Endodermal cell (in vitro differentiated cells): ENCODE measurements at regions not wholly inside any gene's neighbourhood (a gene's known extent, or its start where the extent isn't known, plus 50 kb on each side); places are given as distances from the start of the nearest gene placed in this dataset.

Source experiments
- DNase-seq: peaks from one replicate; pipeline ENCODE4 v3.0.0-alpha.2; 2017
- H3K27ac ChIP-seq: 2 replicates; pipeline ENCODE4 v1.5.1; 2013; ENCODE audit warnings: mild to moderate bottlenecking, low read depth, low read length, moderate library complexity
- H3K27me3 ChIP-seq: 2 replicates; pipeline ENCODE4 v1.6.1; 2013; ENCODE audit warnings: mild to moderate bottlenecking, low read length, moderate library complexity; ENCODE audit not compliant: insufficient read depth, control insufficient read depth, poor library complexity, severe bottlenecking
- H3K36me3 ChIP-seq: 2 replicates; pipeline ENCODE4 v1.7.0; 2013; ENCODE audit warnings: mild to moderate bottlenecking, low read length, moderate library complexity; ENCODE audit not compliant: control insufficient read depth, insufficient read depth
- H3K4me1 ChIP-seq: one replicate; pipeline ENCODE4 v1.7.0; 2013; ENCODE audit warnings: low read length; ENCODE audit not compliant: control insufficient read depth, insufficient read depth
- H3K4me3 ChIP-seq: 2 replicates; pipeline ENCODE4 v1.5.1; 2013; ENCODE audit warnings: mild to moderate bottlenecking, low read length, moderate library complexity
- H3K9ac ChIP-seq: 2 replicates; pipeline ENCODE4 v1.6.1; 2013; ENCODE audit warnings: mild to moderate bottlenecking, low read length, moderate library complexity; ENCODE audit not compliant: poor library complexity, severe bottlenecking; ENCODE audit errors: extremely low read depth
- H3K9me3 ChIP-seq: 2 replicates; pipeline ENCODE4 v1.6.1; 2013; ENCODE audit warnings: mild to moderate bottlenecking, low read length, moderate library complexity; ENCODE audit not compliant: control insufficient read depth
- H3K27ac Mint-ChIP-seq: 2 replicates; pipeline ENCODE4 v1.8.0; 2020; ENCODE audit warnings: mixed read lengths
- H3K27me3 Mint-ChIP-seq: 2 replicates; pipeline ENCODE4 v1.8.0; 2021; ENCODE audit warnings: mild to moderate bottlenecking, mixed read lengths; ENCODE audit not compliant: insufficient read depth
- H3K36me3 Mint-ChIP-seq: 2 replicates; pipeline ENCODE4 v1.8.0; 2020; ENCODE audit warnings: low read depth, mixed read lengths
- H3K4me1 Mint-ChIP-seq: 2 replicates; pipeline ENCODE4 v1.8.0; 2020; ENCODE audit warnings: mixed read lengths
- H3K4me3 Mint-ChIP-seq: 2 replicates; pipeline ENCODE4 v1.8.0; 2020; ENCODE audit warnings: mild to moderate bottlenecking, moderate library complexity, mixed read lengths
- H3K9me3 Mint-ChIP-seq: 2 replicates; pipeline ENCODE4 v1.8.0; 2020; ENCODE audit warnings: mild to moderate bottlenecking, mixed read lengths
- CTCF ChIP-seq: fragments of 200-600 bp; sonication (generic); conservative IDR thresholded peaks from 2 replicates; pipeline ENCODE4 v1.5.0; 2021; ENCODE audit warnings: antibody characterized with exemption, mild to moderate bottlenecking
- WGBS, 2 experiments: methylation state at CpG; one replicate each; pipeline versions ENCODE4 v1.1.5 to v1.1.7; 2013; ENCODE audit warnings: missing lambda C conversion rate in 2 of 2, mixed read lengths in 1 of 2; ENCODE audit not compliant: insufficient coverage in 1 of 2, insufficient read length in 1 of 2; 5-methylcytosine and 5-hydroxymethylcytosine counted together

GRCh38 chr4:18440527-18441202, 419.1 kb upstream of the LCORL start:
- H3K4me3 ChIP-seq = no peak overlapping the region
- Mint-ChIP-seq H3K36me3 (no peaks in the 10 kb centered on the region), H3K9me3 (peaks cover 5% of the 10 kb centered on the region), H3K27me3 (peaks cover 3% of the 10 kb centered on the region), H3K4me1 (no peaks in the 10 kb centered on the region), H3K4me3 (no peak overlapping the region), H3K27ac (peak overlapping the region; percentile 7)
- H3K36me3 ChIP-seq = no peaks in the 10 kb centered on the region
- peaks cover 8% of the 10 kb centered on the region for H3K9me3 ChIP-seq
- TF ChIP-seq CTCF = no peak
- DNase-seq = no peak
- H3K27ac ChIP-seq = no peak overlapping the region
- no peak overlapping the region for H3K9ac ChIP-seq
- no peaks in the 10 kb centered on the region for H3K27me3 ChIP-seq
- H3K4me1 ChIP-seq = no peaks in the 10 kb centered on the region
- 68 to 100% methylated on average over 1 to 6 of the region's 7 CpGs for WGBS, 2 experiments

- Histone ChIP-seq H3K4me1 (no peaks in the 10 kb centered on the region), H3K36me3 (no peaks in the 10 kb centered on the region), H3K27ac (no peak overlapping the region), H3K9ac (no peak overlapping the region), H3K4me3 (no peak overlapping the region), H3K27me3 (no peaks in the 10 kb centered on the region), H3K9me3 (no peaks in the 10 kb centered on the region)
- WGBS, 2 experiments = 85 to 87% methylated on average over 3 of the region's 3 CpGs
- Mint-ChIP-seq H3K9me3 (peaks cover 5% of the 10 kb centered on the region), H3K4me1 (no peaks in the 10 kb centered on the region), H3K27me3 (peaks cover 3% of the 10 kb centered on the region), H3K27ac (no peak overlapping the region), H3K4me3 (no peak overlapping the region), H3K36me3 (no peaks in the 10 kb centered on the region)
- TF ChIP-seq CTCF = no peak
- no peak for DNase-seq
These were observed 417.8 kb upstream of the LCORL start for GRCh38 chr4:18439311-18439710.

GRCh38 chr4:18435781-18436180, 414.2 kb upstream of the LCORL start:
- Histone ChIP-seq H3K27me3 (no peaks in the 10 kb centered on the region), H3K36me3 (no peaks in the 10 kb centered on the region), H3K27ac (no peak overlapping the region), H3K9ac (no peak overlapping the region), H3K4me1 (peaks cover 2% of the 10 kb centered on the region), H3K4me3 (no peak overlapping the region), H3K9me3 (no peaks in the 10 kb centered on the region)
- Mint-ChIP-seq H3K4me3 (no peak overlapping the region), H3K27me3 (peaks cover 3% of the 10 kb centered on the region), H3K27ac (no peak overlapping the region), H3K9me3 (no peaks in the 10 kb centered on the region), H3K4me1 (peaks cover 4% of the 10 kb centered on the region), H3K36me3 (no peaks in the 10 kb centered on the region)
- DNase-seq = no peak
- TF ChIP-seq CTCF = no peak
